UCSD-AML1 (cell line): ENCODE measurements at regions not wholly inside any gene's neighbourhood (a gene's known extent, or its start where the extent isn't known, plus 50 kb on each side); places are given as distances from the start of the nearest gene placed in this dataset.
"Not testable (repeated sequence)": the region's sequence is repeated elsewhere in the genome, so short reads cannot be mapped to it uniquely, and the experiment has no call there.

Experiments
- DNase-seq: peaks from one replicate; lab custom pipeline; 2025; ENCODE audit not compliant: unreplicated experiment; lab: John Stamatoyannopoulos, UW

DNA sequence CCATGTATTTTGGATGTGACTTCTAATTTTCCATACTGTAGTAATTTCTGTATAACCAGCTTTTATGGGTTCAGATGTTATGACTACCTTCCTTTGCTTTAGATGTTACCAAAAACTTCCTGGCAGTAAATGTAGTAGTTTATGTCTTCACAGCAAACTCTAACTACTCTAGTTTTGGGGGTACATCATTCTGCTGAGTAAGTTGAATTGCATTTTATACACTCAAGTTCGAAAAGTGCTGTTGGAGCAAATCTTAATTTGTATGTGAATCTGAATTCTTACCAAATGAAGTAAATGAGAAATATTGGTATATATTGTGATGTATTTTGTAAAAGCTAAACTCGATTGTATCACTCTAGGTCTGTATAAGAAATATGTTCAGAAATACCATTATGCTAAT is 728.3 kb upstream of the CDH8 start:
- no peak for DNase-seq

- DNase-seq = no peak
Measured at GRCh38 chr16:62760398-62760797, 724.2 kb upstream of the CDH8 start.

DNA sequence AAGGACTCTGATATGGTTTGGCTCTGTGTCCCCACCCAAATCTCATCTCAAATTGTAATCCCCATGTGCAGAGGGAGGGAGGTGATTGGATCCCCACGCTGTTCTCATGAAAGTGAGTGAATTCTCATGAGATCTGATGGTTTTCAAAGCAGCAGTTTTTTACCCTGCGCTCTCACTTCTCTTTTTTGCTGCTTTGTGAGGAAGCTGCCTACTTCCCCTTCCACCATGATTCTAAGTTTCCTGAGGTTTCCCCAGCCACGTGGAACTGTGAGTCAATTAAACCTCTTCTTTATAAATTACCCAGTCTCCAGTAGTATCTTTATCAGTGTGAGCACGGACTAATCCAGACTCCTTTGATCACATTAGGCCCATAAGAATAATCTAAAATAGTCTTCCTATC is 719.7 kb upstream of the CDH8 start:
- peak; percentile 8 for DNase-seq

GRCh38 chr16:62752854-62753253 is 716.6 kb upstream of the CDH8 start:
- DNase-seq = no peak

DNA sequence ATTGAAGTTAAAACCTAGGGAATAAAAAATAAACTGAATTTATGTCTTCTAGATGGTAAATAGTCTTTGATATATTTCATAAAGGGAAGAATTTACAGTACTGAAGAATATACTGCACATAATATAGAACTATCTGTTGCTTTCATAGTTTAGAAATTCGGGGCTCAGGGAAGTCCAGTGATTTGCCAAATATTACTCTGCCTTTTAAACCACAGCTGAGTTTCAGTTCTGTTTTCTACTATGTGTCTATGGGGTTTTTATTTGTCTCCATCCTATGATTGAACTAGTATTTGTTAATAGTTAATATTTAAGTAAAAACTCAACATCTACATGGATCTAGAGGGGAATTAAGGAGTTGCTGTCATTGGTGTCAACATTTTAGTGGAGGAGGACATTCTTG is 715.0 kb upstream of the CDH8 start:
- DNase-seq = no peak

- DNase-seq = no peak
Measured at GRCh38 chr16:62741692-62742091, 705.5 kb upstream of the CDH8 start.

DNA sequence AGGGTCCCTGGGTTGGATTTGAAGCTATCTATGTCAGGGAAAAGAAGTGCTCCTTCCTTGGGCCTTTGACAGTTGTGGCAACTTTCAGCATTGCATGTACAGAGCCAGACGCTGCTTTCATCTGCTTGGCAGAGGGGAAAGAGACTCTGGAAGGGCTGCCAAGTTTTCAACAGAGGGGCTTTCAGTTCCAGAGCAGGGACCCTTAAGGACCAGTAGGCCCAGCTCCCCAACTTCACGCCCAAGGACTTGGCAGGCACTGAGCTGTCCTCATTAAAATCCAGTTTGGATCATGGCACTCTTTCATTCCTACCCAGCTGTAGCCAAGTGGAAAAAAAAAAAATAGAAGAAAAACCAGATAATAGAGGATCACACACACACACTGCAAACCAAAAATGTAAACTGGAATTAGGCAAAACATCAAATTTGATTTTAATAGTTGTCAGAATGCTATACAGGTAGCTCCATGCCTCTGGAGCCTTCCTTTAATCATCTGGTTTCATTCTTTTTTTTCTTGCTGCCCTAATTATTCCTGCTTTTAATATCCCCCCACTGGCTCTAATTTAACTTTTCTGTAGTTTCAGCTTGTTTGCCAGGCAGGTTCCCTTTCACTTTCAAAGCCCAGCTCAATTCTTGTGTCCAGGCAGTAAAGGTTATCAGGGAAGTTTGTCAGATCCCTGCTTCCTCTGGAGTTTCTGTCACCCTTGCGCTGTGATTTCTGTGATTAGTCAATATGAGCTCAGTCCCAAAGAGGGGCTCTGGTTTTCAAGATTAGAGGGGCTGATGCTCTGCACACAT is 702.6 kb upstream of the CDH8 start:
- no peak for DNase-seq

DNA sequence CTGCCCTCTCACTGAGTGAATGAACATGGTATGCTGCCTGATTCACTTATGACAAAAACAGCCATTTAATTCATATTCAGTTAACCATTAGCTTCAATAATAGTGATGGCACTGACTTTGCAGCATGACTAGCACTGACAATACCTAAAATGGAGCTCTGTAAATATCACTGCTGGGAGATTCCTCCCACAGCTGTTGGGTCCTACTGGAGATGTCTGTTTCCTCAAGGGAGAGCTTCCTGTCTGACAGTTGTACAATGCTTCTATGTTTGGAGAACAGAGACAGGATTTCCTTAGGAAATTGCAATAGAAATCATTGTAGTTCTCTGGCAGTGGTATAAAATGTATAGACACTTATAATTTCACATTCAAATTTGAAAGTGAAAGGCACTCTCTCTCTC is 695.9 kb upstream of the CDH8 start:
- no peak for DNase-seq

DNA sequence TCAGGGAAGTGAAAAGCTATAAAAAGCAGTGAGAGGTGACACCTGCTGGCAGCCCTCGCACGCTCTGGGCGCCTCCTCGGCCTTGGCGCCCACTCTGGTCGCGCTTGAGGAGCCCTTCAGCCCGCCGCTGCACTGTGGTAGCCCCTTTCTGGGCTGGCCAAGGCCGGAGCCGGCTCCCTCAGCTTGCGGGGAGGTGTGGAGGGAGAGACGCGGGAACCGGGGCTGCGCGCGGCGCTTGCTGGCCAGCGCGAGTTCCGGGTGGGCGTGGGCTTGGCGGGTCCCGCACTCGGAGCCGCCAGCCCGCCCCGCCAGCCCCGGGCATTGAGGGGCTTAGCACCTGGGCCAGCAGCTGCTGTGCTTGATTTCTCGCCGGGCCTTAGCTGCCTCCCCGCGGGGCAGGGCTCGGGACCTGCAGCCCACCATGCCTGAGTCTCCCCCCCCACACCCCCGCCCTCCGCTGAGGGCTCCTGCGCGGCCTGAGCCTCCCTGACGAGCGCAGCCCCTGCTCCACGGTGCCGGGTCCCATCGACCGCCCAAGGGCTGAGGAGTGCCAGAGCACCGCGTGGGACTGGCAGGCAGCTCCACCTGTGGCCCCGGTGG is 688.5 kb upstream of the CDH8 start:
- not testable (repeated sequence) for DNase-seq

DNA sequence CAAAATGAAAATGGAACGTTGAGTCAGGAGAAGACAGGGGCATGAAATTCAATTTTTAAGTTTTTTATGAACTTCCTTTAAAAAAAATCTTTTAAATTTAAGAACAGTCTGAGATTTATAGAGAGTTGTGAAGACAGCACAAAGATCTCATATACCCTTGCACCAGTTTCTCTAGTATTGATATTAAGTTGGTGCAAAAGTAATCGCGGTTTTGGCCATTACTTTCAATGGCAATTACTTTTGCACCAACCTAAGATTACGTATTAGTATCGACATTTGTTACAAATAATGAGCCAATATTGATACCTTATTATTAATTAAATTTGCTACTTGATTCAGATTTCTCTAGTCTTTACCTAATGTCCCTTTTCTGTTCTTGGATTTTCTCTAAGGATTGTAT is 684.4 kb upstream of the CDH8 start:
- DNase-seq = no peak

DNA sequence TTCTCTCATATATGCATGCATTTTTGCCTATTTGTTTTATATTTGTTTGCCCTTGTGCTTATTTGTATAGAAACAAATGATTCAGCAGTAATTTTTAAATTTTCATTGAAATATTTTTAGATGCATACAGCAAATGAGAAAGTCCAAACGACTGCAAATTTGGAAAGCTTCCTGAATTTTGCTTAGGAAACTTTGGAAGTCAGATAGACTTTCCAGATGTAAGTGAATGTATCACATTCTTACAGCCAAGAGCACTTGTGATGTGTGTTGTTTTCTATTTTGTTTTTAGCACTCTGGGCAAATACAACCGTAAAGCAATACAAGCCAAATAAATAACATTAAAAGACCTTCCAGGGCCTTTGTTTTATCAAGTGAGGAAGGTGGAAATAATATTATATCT is 680.8 kb upstream of the CDH8 start:
- DNase-seq = no peak

DNA sequence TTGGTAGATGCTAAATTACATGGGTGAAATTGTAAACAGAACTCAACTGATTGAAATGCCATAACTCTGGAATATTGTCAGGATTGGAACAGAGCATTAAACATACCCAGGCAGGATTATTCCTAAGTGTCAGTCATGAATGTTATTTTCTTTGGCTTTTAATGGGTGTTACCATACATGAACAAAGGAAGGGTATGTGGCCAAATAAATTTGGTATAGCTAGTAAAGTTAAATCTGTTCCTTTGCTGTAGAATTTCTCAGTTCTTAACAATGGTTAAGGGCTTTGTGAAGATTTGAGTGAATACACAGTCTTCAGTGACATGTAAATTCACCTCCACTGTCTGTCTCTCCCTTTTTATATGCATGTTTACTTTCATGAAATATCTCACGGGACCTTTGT is 679.5 kb upstream of the CDH8 start:
- DNase-seq = no peak

- no peak for DNase-seq
Measured at GRCh38 chr16:62712566-62712965, 676.3 kb upstream of the CDH8 start.

GRCh38 chr16:62711797-62712196 is 675.6 kb upstream of the CDH8 start:
- no peak for DNase-seq

DNA sequence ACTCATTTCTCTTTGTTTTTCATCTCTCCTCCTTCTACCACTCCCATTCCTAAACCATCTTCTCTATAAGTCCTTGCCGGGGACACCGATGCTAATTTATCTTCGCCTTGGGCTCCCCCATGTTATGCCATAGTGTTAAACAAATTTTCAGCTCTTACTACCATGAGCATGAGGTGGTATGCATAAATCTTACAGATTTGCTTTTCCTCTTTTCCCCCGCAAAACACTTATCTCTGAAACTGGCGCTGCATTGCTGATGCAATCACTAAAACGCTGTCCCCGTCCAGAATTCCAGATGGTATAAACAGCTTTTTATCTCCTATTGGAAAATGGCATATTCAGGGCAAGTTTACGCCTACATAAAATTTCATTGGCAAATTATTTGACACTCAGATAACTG is 673.6 kb upstream of the CDH8 start:
- DNase-seq = no peak

DNA sequence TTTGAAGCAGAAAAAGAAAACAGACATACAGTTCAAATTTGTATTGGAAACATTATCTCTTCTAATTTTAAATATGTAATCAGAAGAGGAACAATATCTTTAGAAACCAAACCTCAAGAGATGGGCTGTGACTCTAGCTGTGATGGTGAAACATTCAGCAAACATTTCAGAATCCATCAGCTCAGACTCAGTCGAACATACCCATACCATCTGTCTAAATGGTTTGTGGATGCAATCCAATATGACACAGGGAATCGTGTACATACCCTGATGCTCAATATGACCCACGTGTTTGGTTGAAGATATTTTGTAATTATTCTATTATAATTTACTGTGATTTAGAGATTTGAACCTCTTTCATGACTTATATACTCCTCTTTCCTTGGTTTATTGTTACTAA is 665.2 kb upstream of the CDH8 start:
- no peak for DNase-seq

GRCh38 chr16:62700426-62701294 is 664.4 kb upstream of the CDH8 start:
- no peak for DNase-seq

DNA sequence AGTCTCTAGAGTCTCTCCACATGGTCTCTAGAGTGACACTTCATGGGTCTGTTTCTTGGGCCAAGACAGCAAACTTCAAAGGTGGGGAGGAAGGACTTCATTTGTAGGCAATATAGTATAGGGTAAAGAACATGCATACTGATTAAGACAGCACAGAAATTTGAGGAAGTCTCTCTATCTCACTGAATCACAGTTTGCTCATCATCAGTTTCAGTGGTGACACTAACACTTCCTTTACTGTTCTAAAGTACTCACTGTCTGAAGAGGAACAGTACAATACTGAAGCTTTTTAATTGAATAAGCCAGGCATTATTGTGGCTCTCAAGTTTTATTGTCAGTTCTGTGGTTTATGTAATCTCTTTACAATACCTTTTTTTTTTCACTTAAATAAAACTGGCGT is 656.4 kb upstream of the CDH8 start:
- no peak for DNase-seq

GRCh38 chr16:62681819-62682218 is 645.6 kb upstream of the CDH8 start:
- no peak for DNase-seq

DNA sequence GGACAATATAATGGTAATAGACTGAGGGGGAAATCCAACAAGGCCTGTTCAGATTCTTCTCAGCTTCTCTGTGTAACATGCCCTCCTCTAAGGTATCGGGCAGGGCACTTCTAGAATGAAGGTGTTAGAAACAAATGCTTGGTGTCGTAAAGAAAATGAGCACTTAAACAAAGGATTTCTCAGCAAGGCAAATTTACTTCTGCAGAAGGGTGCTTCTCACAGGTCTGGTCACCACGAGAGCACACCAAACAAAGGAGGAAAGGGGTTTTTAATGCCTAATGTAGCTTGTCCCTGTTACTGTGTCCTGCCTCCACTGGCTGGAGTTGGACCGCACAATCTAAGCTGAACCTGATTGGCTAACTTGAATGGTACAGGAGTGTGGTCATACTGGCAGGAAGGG is 642.6 kb upstream of the CDH8 start:
- no peak for DNase-seq

DNA sequence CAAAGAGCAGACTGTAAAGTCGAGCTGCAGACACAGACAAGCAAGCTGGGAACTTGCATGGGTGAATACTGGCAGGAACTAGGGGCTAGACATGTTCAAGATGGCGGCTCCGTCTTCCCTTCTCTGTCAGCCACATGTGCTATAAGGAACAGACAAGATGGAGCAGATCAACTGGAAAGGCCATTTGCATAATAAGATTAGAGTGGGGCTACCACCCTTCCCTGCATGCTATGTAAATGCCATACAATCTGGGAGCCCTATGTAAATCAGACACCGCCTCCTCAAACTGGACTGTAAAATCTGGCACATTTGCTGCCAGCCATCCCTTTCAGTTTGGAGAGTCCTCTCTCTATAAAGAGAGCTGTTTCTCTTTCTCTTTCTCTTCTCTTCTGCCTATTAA is 640.1 kb upstream of the CDH8 start:
- DNase-seq = no peak

- no peak for DNase-seq
Measured at GRCh38 chr16:62665269-62665668, 629.0 kb upstream of the CDH8 start.
